Left ventricle myocardium inferior (tissue), 1 donor: ENCODE measurements at regions not wholly inside any gene's neighbourhood (a gene's known extent, or its start where the extent isn't known, plus 50 kb on each side); places are given as distances from the start of the nearest gene placed in this dataset.

Experiments
- DNase-seq: peaks from one replicate; pipeline ENCODE4 v3.0.0-alpha.2; 2020
- H3K27ac ChIP-seq: fragments of 200-600 bp; replicated peaks from 2 replicates; pipeline ENCODE4 v1.8.0; 2021
- H3K27me3 ChIP-seq: fragments of 200-600 bp; 2 replicates; pipeline ENCODE4 v1.8.0; 2021; ENCODE audit warnings: low read depth
- H3K36me3 ChIP-seq: fragments of 200-600 bp; 2 replicates; pipeline ENCODE4 v1.8.0; 2021
- H3K4me1 ChIP-seq: fragments of 200-600 bp; 2 replicates; pipeline ENCODE4 v1.8.0; 2021
- H3K4me3 ChIP-seq: fragments of 200-600 bp; 2 replicates; pipeline ENCODE4 v1.8.0; 2021; ENCODE audit warnings: mild to moderate bottlenecking, moderate library complexity
- H3K9me3 ChIP-seq: fragments of 200-600 bp; replicated peaks from 2 replicates; pipeline ENCODE4 v1.8.0; 2021
- CTCF ChIP-seq: fragments of 200-600 bp; IDR thresholded peaks from 2 replicates; pipeline ENCODE4 v1.8.0; 2021; ENCODE audit warnings: antibody characterized with exemption, mild to moderate bottlenecking, borderline replicate concordance
- intact Hi-C: fragments of 100-400 bp; cut with micrococcal nuclease; formaldehyde crosslinking; loops from one replicate; pipeline ENCODE4 v1.11.0; 2022
- donor health status: DM: no; HTN: yes; CAD: no; lungs with severe emphysema.

- intact Hi-C loops, result no loop called here
- Histone ChIP-seq H3K4me3 (no peak overlapping the region), H3K27ac (no peak overlapping the region), H3K4me1 (no peaks in the 10 kb centered on the region), H3K36me3 (no peaks in the 10 kb centered on the region), H3K9me3 (no peaks in the 10 kb centered on the region), H3K27me3 (peaks cover 53% of the 10 kb centered on the region)
- TF ChIP-seq CTCF, result no peak
- no peak for DNase-seq
Observed at GRCh38 chr10:128576336-128576735, 450.1 kb upstream of the MKI67 start.

GRCh38 chr10:128576943-128577670, 450.9 kb upstream of the MKI67 start:
- Histone ChIP-seq H3K36me3 (no peaks in the 10 kb centered on the region), H3K4me1 (no peaks in the 10 kb centered on the region), H3K9me3 (no peaks in the 10 kb centered on the region), H3K27me3 (peaks cover 46% of the 10 kb centered on the region), H3K27ac (no peak overlapping the region), H3K4me3 (no peak overlapping the region)
- TF ChIP-seq CTCF, result no peak
- intact Hi-C loops, result no loop called here
- no peak for DNase-seq

GRCh38 chr10:128577958-128578750, 451.9 kb upstream of the MKI67 start:
- Histone ChIP-seq H3K4me3 (no peak overlapping the region), H3K27me3 (peaks cover 37% of the 10 kb centered on the region), H3K9me3 (no peaks in the 10 kb centered on the region), H3K36me3 (no peaks in the 10 kb centered on the region), H3K27ac (no peak overlapping the region), H3K4me1 (no peaks in the 10 kb centered on the region)
- intact Hi-C loops, result no loop called here
- no peak for TF ChIP-seq CTCF
- no peak for DNase-seq

GRCh38 chr10:128578766-128579165, 452.5 kb upstream of the MKI67 start:
- Histone ChIP-seq H3K9me3 (no peaks in the 10 kb centered on the region), H3K27ac (no peak overlapping the region), H3K4me3 (no peak overlapping the region), H3K4me1 (no peaks in the 10 kb centered on the region), H3K27me3 (peaks cover 32% of the 10 kb centered on the region), H3K36me3 (no peaks in the 10 kb centered on the region)
- intact Hi-C loops, result no loop called here
- no peak for TF ChIP-seq CTCF
- DNase-seq, result no peak

- intact Hi-C loops, result no loop called here
Observed at GRCh38 chr10:128579280-128579865, 453.1 kb upstream of the MKI67 start.

More at GRCh38 chr10:128579280-128579865, 453.1 kb upstream of the MKI67 start:
- DNase-seq, result no peak
- no peak for TF ChIP-seq CTCF
- Histone ChIP-seq H3K36me3 (no peaks in the 10 kb centered on the region), H3K4me3 (no peak overlapping the region), H3K27me3 (peaks cover 26% of the 10 kb centered on the region), H3K27ac (no peak overlapping the region), H3K9me3 (no peaks in the 10 kb centered on the region), H3K4me1 (no peaks in the 10 kb centered on the region)
